GM12878 (cell line): ENCODE measurements at regions not wholly inside any gene's neighbourhood (a gene's known extent, or its start where the extent isn't known, plus 50 kb on each side); places are given as distances from the start of the nearest gene placed in this dataset.

ENCODE experiments used
- ATAC-seq: fragments of 200-7000 bp; cut with Tn5 transposase; 3 replicates; pipeline ENCODE4 v1.9.1; 2020; ENCODE audit warnings: mild to moderate bottlenecking, moderate library complexity
- BruUV-seq: library from RNA; stranded (reverse); fragments of 400-500 nt; replicated peaks from 2 replicates; lab custom pipeline; 2021; lab: Mats Ljungman, UMichigan
- CTCF ChIA-PET: fragments of 300-600 bp; sonication (Branson Sonifier 250); formaldehyde crosslinking; extraction: SDS; loops from one replicate; lab custom pipeline; 2021; ENCODE audit warnings: inconsistent platforms; lab: Yijun Ruan, JAX
- POLR2A ChIA-PET: fragments of 350-600 bp; formaldehyde crosslinking; extraction: SDS; loops from one replicate; lab custom pipeline; 2021; ENCODE audit warnings: inconsistent platforms; lab: Charles Lee
- RAD21 ChIA-PET: fragments of 300-600 bp; sonication (Branson Sonifier 250); formaldehyde crosslinking; loops from one replicate; lab custom pipeline; 2023; ENCODE audit warnings: antibody characterized with exemption; ENCODE audit not compliant: unreplicated experiment; lab: Charles Lee
- SMC1A ChIA-PET: fragments of 300-600 bp; sonication (Branson Sonifier 250); formaldehyde crosslinking; loops from one replicate; lab custom pipeline; 2023; ENCODE audit not compliant: unreplicated experiment, uncharacterized antibody; lab: Charles Lee
- DNase-seq: peaks from one replicate; pipeline ENCODE4 v3.0.0-alpha.2; 2011; ENCODE audit warnings: low read depth, low spot score
- FAIRE-seq: peaks from 3 replicates; lab custom pipeline; 2011; peaks lifted over from hg19 to GRCh38; lab: Jason Lieb, UNC
- H2AFZ ChIP-seq: 2 replicates; pipeline ENCODE4 v1.6.0; 2011; ENCODE audit warnings: low read depth, low read length, control low read depth; ENCODE audit not compliant: control insufficient read depth
- H3K27ac ChIP-seq: 2 replicates; pipeline ENCODE4 v1.5.1; 2011; ENCODE audit warnings: control low read depth; ENCODE audit not compliant: control insufficient read depth, insufficient read depth
- H3K27me3 ChIP-seq, 2 experiments: replicated peaks in 1 of 2; 2 replicates each; pipeline versions ENCODE4 v1.6.0 to v1.6.1; 2011; ENCODE audit warnings: low read length in 1 of 2; ENCODE audit not compliant: control insufficient read depth in 2 of 2, insufficient read depth in 2 of 2
- H3K36me3 ChIP-seq, 2 experiments: 2 replicates each; pipeline ENCODE4 v1.5.1; 2011; ENCODE audit warnings: low read length in 1 of 2; ENCODE audit not compliant: control insufficient read depth in 2 of 2, insufficient read depth in 2 of 2
- H3K4me1 ChIP-seq: 2 replicates; pipeline ENCODE4 v1.6.1; 2011; ENCODE audit warnings: mild to moderate bottlenecking, low read length, moderate library complexity, mixed read lengths; ENCODE audit not compliant: control insufficient read depth, insufficient read depth
- H3K4me2 ChIP-seq: 2 replicates; pipeline ENCODE4 v1.6.0; 2011; ENCODE audit warnings: control low read depth; ENCODE audit not compliant: control insufficient read depth, insufficient read depth
- H3K4me3 ChIP-seq: fragments of 200-600 bp; sonication (generic); 2 replicates; pipeline ENCODE4 v1.5.1; 2016
- H3K79me2 ChIP-seq: 2 replicates; pipeline ENCODE4 v1.6.0; 2011; ENCODE audit warnings: low read length; ENCODE audit not compliant: control insufficient read depth, insufficient read depth
- H3K9ac ChIP-seq: 2 replicates; pipeline ENCODE4 v1.8.0; 2011; ENCODE audit warnings: low read length, control low read depth, mixed read lengths; ENCODE audit not compliant: control insufficient read depth, insufficient read depth
- H3K9me3 ChIP-seq: replicated peaks from 3 replicates; pipeline ENCODE4 v1.5.1; 2011; ENCODE audit warnings: mild to moderate bottlenecking, low read length; ENCODE audit not compliant: control insufficient read depth, insufficient read depth
- H4K20me1 ChIP-seq: 2 replicates; pipeline ENCODE4 v1.6.0; 2011; ENCODE audit not compliant: control insufficient read depth, insufficient read depth
- ATF3 ChIP-seq: IDR thresholded peaks from 2 replicates; pipeline ENCODE4 v1.6.1; 2011; ENCODE audit warnings: low read depth, mild to moderate bottlenecking, low read length, moderate library complexity, borderline replicate concordance; ENCODE audit errors: extremely low read depth
- CBX5 ChIP-seq: sonication (generic); IDR thresholded peaks from 2 replicates; pipeline ENCODE4 v1.6.1; 2016; ENCODE audit warnings: low read depth, moderate library complexity, mild to moderate bottlenecking, inconsistent platforms
- CREB1 ChIP-seq: IDR thresholded peaks from 2 replicates; pipeline ENCODE4 v1.6.1; 2012; ENCODE audit warnings: low read depth, mild to moderate bottlenecking, inconsistent platforms
- DPF2 ChIP-seq: fragments of 450-650 bp; IDR thresholded peaks from 2 replicates; pipeline ENCODE4 v1.6.1; 2017; ENCODE audit warnings: mild to moderate bottlenecking
- ESRRA ChIP-seq: IDR thresholded peaks from 2 replicates; pipeline ENCODE4 v1.6.1; 2012; ENCODE audit warnings: mild to moderate bottlenecking, low read length, improper control_type of control experiment
- HCFC1 ChIP-seq: fragments of 150-350 bp; IDR thresholded peaks from 2 replicates; pipeline ENCODE4 v1.6.1; 2014; ENCODE audit warnings: low read length
- IKZF1 ChIP-seq: fragments of 450-650 bp; conservative IDR thresholded peaks from 2 replicates; pipeline ENCODE4 v1.6.1; 2017; ENCODE audit warnings: antibody characterized with exemption, mild to moderate bottlenecking
- LARP7 ChIP-seq: fragments of 450-650 bp; IDR thresholded peaks from 2 replicates; pipeline ENCODE4 v1.6.1; 2017; ENCODE audit warnings: mild to moderate bottlenecking
- MLLT1 ChIP-seq: fragments of 450-650 bp; IDR thresholded peaks from 2 replicates; pipeline ENCODE4 v1.6.1; 2016; ENCODE audit warnings: mild to moderate bottlenecking
- PML ChIP-seq: IDR thresholded peaks from 2 replicates; pipeline ENCODE4 v1.6.1; 2012; ENCODE audit warnings: low read length, inconsistent platforms
- PRDM15 ChIP-seq: fragments of 450-650 bp; formaldehyde crosslinking; IDR thresholded peaks from 2 replicates; pipeline ENCODE4 v1.4.0; 2020; ENCODE audit warnings: mild to moderate bottlenecking, moderate library complexity
- SIN3A ChIP-seq: IDR thresholded peaks from 2 replicates; pipeline ENCODE4 v1.6.1; 2012; ENCODE audit warnings: low read depth, low read length, improper control_type of control experiment
- SREBF1 ChIP-seq: IDR thresholded peaks from 2 replicates; pipeline ENCODE4 v1.6.1; 2012; ENCODE audit warnings: mild to moderate bottlenecking, low read length
- ZBED1 ChIP-seq: IDR thresholded peaks from 2 replicates; pipeline ENCODE4 v1.6.1; 2016; ENCODE audit warnings: borderline replicate concordance
- WGBS: methylation state at CpG from one replicate; pipeline ENCODE4 v1.1.6; 2016; ENCODE audit warnings: low lambda C conversion rate; ENCODE audit not compliant: insufficient replicate concordance, insufficient coverage; ENCODE audit errors: missing lambda C conversion rate; 5-methylcytosine and 5-hydroxymethylcytosine counted together
- in situ Hi-C: fragments of 300-500 bp; cut with MboI; formaldehyde crosslinking; loops from 9 replicates; pipeline ENCODE4 v1.14.3; 2018; ENCODE audit warnings: mixed read lengths
- intact Hi-C: fragments of 100-400 bp; cut with micrococcal nuclease; formaldehyde crosslinking; loops from one replicate; pipeline ENCODE4 v1.14.2; 2022; ENCODE audit not compliant: unreplicated experiment
- TF ChIP-seq, protein P1 (sequence below): IDR thresholded peaks from 2 replicates; pipeline ENCODE4 v1.6.1; 2011; ENCODE audit warnings: low read depth, low read length, improper control_type of control experiment, borderline replicate concordance
- TF ChIP-seq, protein P2 (sequence below): fragments of 450-650 bp; IDR thresholded peaks from 2 replicates; pipeline ENCODE4 v1.6.1; 2017; ENCODE audit warnings: antibody characterized with exemption, mild to moderate bottlenecking, moderate library complexity

- TF ChIP-seq PRDM15 (CRISPR knock-in tag), result no peak
- TF ChIP-seq HCFC1, result no peak
- TF ChIP-seq LARP7, result no peak
- no peak for TF ChIP-seq PML
- TF ChIP-seq IKZF1, result no peak
- TF ChIP-seq, protein P1, sequence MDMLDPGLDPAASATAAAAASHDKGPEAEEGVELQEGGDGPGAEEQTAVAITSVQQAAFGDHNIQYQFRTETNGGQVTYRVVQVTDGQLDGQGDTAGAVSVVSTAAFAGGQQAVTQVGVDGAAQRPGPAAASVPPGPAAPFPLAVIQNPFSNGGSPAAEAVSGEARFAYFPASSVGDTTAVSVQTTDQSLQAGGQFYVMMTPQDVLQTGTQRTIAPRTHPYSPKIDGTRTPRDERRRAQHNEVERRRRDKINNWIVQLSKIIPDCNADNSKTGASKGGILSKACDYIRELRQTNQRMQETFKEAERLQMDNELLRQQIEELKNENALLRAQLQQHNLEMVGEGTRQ, result no peak
These were observed 178.8 kb downstream of the PTPN20 start (continued) for GRCh38 chr10:47090042-47090441.

DNA sequence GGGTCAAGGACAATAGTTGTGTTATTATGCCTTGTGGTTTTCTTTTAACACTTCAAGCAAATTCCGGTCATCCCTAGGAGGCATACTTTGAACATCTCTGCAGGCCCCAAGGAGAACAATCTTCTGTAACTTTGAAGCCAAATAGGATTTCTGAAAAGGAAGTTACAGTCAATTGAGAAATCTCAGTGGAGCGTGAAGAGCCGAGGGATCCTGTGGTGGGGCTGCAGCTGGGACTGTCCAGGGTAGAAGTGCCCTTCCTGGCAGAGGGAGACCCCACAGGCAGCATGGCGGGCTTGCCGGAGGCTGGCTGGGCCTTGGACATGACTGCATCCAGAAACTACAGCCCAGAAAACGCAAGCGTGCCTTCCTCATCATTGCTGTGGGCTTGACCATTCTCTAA is 179.7 kb downstream of the PTPN20 start:
- FAIRE-seq, result no peak
- H2AFZ ChIP-seq, result no peak overlapping the region
- H3K27me3 ChIP-seq, result no peaks in the 10 kb centered on the region
- H3K4me2 ChIP-seq, result no peak overlapping the region
- SMC1A ChIA-PET, result no interaction called here
- H3K27ac ChIP-seq, result no peak overlapping the region
- DNase-seq, result no peak
- TF ChIP-seq SREBF1 (no peak), DPF2 (no peak), ATF3 (no peak), MLLT1 (no peak), CREB1 (no peak), CBX5 (no peak), ESRRA (no peak), ZBED1 (no peak), SIN3A (no peak)
- TF ChIP-seq, protein P2, sequence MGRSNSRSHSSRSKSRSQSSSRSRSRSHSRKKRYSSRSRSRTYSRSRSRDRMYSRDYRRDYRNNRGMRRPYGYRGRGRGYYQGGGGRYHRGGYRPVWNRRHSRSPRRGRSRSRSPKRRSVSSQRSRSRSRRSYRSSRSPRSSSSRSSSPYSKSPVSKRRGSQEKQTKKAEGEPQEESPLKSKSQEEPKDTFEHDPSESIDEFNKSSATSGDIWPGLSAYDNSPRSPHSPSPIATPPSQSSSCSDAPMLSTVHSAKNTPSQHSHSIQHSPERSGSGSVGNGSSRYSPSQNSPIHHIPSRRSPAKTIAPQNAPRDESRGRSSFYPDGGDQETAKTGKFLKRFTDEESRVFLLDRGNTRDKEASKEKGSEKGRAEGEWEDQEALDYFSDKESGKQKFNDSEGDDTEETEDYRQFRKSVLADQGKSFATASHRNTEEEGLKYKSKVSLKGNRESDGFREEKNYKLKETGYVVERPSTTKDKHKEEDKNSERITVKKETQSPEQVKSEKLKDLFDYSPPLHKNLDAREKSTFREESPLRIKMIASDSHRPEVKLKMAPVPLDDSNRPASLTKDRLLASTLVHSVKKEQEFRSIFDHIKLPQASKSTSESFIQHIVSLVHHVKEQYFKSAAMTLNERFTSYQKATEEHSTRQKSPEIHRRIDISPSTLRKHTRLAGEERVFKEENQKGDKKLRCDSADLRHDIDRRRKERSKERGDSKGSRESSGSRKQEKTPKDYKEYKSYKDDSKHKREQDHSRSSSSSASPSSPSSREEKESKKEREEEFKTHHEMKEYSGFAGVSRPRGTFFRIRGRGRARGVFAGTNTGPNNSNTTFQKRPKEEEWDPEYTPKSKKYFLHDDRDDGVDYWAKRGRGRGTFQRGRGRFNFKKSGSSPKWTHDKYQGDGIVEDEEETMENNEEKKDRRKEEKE, result no peak
- TF ChIP-seq, all 136 proteins: peak for 0
- 9% methylated on average over 7 of the region's 7 CpGs for WGBS
- Histone ChIP-seq H3K36me3 (no peaks in the 10 kb centered on the region), H3K9ac (no peak overlapping the region), H3K4me3 (no peak overlapping the region), H4K20me1 (no peaks in the 10 kb centered on the region; the same call in 1 of the 2 replicates), H3K4me1 (no peaks in the 10 kb centered on the region), H3K9me3 (no peaks in the 10 kb centered on the region; the same call in 2 of the 3 replicates), H3K79me2 (no peaks in the 10 kb centered on the region)
- ChIA-PET CTCF (no interaction called here), POLR2A (no interaction called here), RAD21 (no interaction called here)
- no TSS peak for BruUV-seq
- intact Hi-C loops (no loop called here), in situ Hi-C loops (no loop called here)
- ATAC-seq, result no peak
